ENCODE measurements at regions not wholly inside any gene's neighbourhood (a gene's known extent, or its start where the extent isn't known, plus 50 kb on each side); places are given as distances from the start of the nearest gene placed in this dataset.

DNA sequence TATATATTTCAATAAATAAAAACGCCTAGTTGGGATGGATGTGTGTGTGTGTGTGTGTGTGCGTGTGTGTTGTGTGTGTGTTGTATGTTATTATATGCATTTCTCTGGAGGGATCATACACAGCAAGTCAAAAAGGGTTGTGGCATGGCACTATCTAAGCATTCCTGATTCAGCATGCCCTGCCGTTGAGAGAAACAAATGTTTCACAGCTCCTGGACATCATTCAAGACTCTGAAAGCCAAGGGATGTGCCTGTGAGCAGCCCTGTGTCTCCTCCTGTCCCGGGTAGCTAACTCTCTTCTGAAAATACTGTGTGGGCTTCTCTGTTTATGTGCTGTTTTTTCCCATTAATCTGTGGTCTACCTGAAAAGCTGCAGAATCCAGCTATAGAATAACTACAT is 197.9 kb upstream of the SETBP1 start:
- TF ChIP-seq POLR2A (IDR thresholded peaks at IDR 0.05): no peak
- TF ChIP-seq, protein P1, sequence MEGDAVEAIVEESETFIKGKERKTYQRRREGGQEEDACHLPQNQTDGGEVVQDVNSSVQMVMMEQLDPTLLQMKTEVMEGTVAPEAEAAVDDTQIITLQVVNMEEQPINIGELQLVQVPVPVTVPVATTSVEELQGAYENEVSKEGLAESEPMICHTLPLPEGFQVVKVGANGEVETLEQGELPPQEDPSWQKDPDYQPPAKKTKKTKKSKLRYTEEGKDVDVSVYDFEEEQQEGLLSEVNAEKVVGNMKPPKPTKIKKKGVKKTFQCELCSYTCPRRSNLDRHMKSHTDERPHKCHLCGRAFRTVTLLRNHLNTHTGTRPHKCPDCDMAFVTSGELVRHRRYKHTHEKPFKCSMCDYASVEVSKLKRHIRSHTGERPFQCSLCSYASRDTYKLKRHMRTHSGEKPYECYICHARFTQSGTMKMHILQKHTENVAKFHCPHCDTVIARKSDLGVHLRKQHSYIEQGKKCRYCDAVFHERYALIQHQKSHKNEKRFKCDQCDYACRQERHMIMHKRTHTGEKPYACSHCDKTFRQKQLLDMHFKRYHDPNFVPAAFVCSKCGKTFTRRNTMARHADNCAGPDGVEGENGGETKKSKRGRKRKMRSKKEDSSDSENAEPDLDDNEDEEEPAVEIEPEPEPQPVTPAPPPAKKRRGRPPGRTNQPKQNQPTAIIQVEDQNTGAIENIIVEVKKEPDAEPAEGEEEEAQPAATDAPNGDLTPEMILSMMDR (IDR thresholded peaks at IDR 0.05): no peak
